Caco-2 (cell line): ENCODE measurements at regions not wholly inside any gene's neighbourhood (a gene's known extent, or its start where the extent isn't known, plus 50 kb on each side); places are given as distances from the start of the nearest gene placed in this dataset.

Source experiments
- BruUV-seq: library from RNA; stranded (reverse); fragments of 400-500 nt; replicated peaks from 2 replicates; lab custom pipeline; 2021; lab: Mats Ljungman, UMichigan
- CTCF ChIA-PET: fragments of 300-600 bp; sonication (Branson Sonifier 250); formaldehyde crosslinking; loops from one replicate; lab custom pipeline; 2022; ENCODE audit warnings: antibody characterized with exemption; lab: Charles Lee
- POLR2A ChIA-PET: fragments of 300-600 bp; sonication (Branson Sonifier 250); formaldehyde crosslinking; loops from one replicate; lab custom pipeline; 2022; ENCODE audit warnings: antibody characterized with exemption; lab: Charles Lee
- DNase-seq, 2 experiments: peaks; one replicate each; pipeline versions ENCODE4 v3.0.0 to v3.0.0-alpha.2; 2020 to 2022
- H3K27me3 ChIP-seq: replicated peaks from 2 replicates; pipeline ENCODE4 v1.6.0; 2011; ENCODE audit warnings: low read length; ENCODE audit not compliant: control insufficient read depth, insufficient read depth
- H3K36me3 ChIP-seq: 2 replicates; pipeline ENCODE4 v1.5.1; 2011; ENCODE audit warnings: low read length; ENCODE audit not compliant: control insufficient read depth, insufficient read depth
- H3K4me1 ChIP-seq: fragments of 250-450 bp; sonication (Bioruptor Pico); 2 replicates; pipeline ENCODE4 v1.5.1; 2020; ENCODE audit warnings: mild to moderate bottlenecking
- H3K4me3 ChIP-seq: 2 replicates; pipeline ENCODE4 v1.5.1; 2011; ENCODE audit warnings: low read depth, mild to moderate bottlenecking, control low read depth, low read length
- H3K9me3 ChIP-seq: fragments of 250-450 bp; sonication (Bioruptor Pico); 2 replicates; pipeline ENCODE4 v1.5.1; 2020; ENCODE audit warnings: mild to moderate bottlenecking, moderate library complexity
- H3K27ac Mint-ChIP-seq: one replicate; pipeline ENCODE4 v1.8.0; 2022; ENCODE audit warnings: mixed read lengths; ENCODE audit not compliant: unreplicated experiment
- H3K27me3 Mint-ChIP-seq: one replicate; pipeline ENCODE4 v1.8.0; 2022; ENCODE audit warnings: mixed read lengths; ENCODE audit not compliant: insufficient read depth, unreplicated experiment
- H3K36me3 Mint-ChIP-seq: one replicate; pipeline ENCODE4 v1.8.0; 2022; ENCODE audit warnings: mild to moderate bottlenecking, mixed read lengths; ENCODE audit not compliant: insufficient read depth, unreplicated experiment
- H3K4me1 Mint-ChIP-seq: one replicate; pipeline ENCODE4 v1.8.0; 2022; ENCODE audit warnings: low read depth, mixed read lengths; ENCODE audit not compliant: unreplicated experiment
- H3K4me3 Mint-ChIP-seq: one replicate; pipeline ENCODE4 v1.8.0; 2022; ENCODE audit warnings: mild to moderate bottlenecking, moderate library complexity, mixed read lengths; ENCODE audit not compliant: unreplicated experiment
- H3K9me3 Mint-ChIP-seq: one replicate; pipeline ENCODE4 v1.8.0; 2022; ENCODE audit warnings: mixed read lengths; ENCODE audit not compliant: unreplicated experiment
- CTCF ChIP-seq, 2 experiments: fragments of 200-600 bp in 1 of 2; IDR thresholded peaks; 1 replicate in 1 of 2; 2 replicates in 1 of 2; pipeline versions ENCODE4 v1.5.1 to v1.8.0; 2011 to 2022; ENCODE audit warnings: antibody characterized with exemption in 1 of 2, control low read depth in 1 of 2, inconsistent platforms in 1 of 2, low read depth in 1 of 2, low read length in 1 of 2, mild to moderate bottlenecking in 1 of 2, moderate library complexity in 1 of 2; ENCODE audit not compliant: insufficient read depth in 1 of 2, severe bottlenecking in 1 of 2, unreplicated experiment in 1 of 2
- intact Hi-C: fragments of 100-400 bp; cut with micrococcal nuclease; formaldehyde crosslinking; loops from one replicate; pipeline ENCODE4 v1.10.0; 2022; ENCODE audit not compliant: unreplicated experiment

- H3K36me3 ChIP-seq: no peaks in the 10 kb centered on the region
- POLR2A ChIA-PET: no interaction called here
- Mint-ChIP-seq H3K4me1 (no peaks in the 10 kb centered on the region), H3K4me3 (no peak overlapping the region), H3K9me3 (no peaks in the 10 kb centered on the region), H3K36me3 (no peaks in the 10 kb centered on the region), H3K27ac (no peak overlapping the region), H3K27me3 (peaks cover 2% of the 10 kb centered on the region)
- H3K27me3 ChIP-seq: no peaks in the 10 kb centered on the region
- no peaks in the 10 kb centered on the region for H3K9me3 ChIP-seq
- no peak overlapping the region for H3K4me3 ChIP-seq
- TF ChIP-seq CTCF (IDR thresholded peaks at IDR 0.05; ENCODE audit: insufficient read depth in 1 of 2, low read depth in 1 of 2, low read length in 1 of 2, severe bottlenecking in 1 of 2, unreplicated experiment in 1 of 2): no peak
- intact Hi-C loops: no loop called here
- BruUV-seq: no TSS peak
- no peaks in the 10 kb centered on the region for H3K4me1 ChIP-seq
- no peak for DNase-seq
- CTCF ChIA-PET: no interaction called here
Observed at GRCh38 chr2:220994846-220995245, 577.3 kb downstream of the EPHA4 start.

GRCh38 chr2:220995581-220995980 is 576.5 kb downstream of the EPHA4 start:
- Histone ChIP-seq H3K4me3 (no peak overlapping the region), H3K9me3 (no peaks in the 10 kb centered on the region), H3K36me3 (no peaks in the 10 kb centered on the region), H3K27me3 (no peaks in the 10 kb centered on the region), H3K4me1 (no peaks in the 10 kb centered on the region)
- TF ChIP-seq CTCF (IDR thresholded peaks at IDR 0.05; ENCODE audit: insufficient read depth in 1 of 2, low read depth in 1 of 2, low read length in 1 of 2, severe bottlenecking in 1 of 2, unreplicated experiment in 1 of 2): no peak
- no TSS peak for BruUV-seq
- DNase-seq: no peak
- intact Hi-C loops: no loop called here
- CTCF ChIA-PET: no interaction called here
- H3K27ac Mint-ChIP-seq: no peak overlapping the region
- peaks cover 2% of the 10 kb centered on the region for H3K27me3 Mint-ChIP-seq
- POLR2A ChIA-PET: no interaction called here
- H3K4me1 Mint-ChIP-seq: no peaks in the 10 kb centered on the region
- H3K36me3 Mint-ChIP-seq: no peaks in the 10 kb centered on the region
- no peaks in the 10 kb centered on the region for H3K9me3 Mint-ChIP-seq
- no peak overlapping the region for H3K4me3 Mint-ChIP-seq

- H3K27ac Mint-ChIP-seq: no peak overlapping the region
- no peaks in the 10 kb centered on the region for H3K4me1 Mint-ChIP-seq
- no peaks in the 10 kb centered on the region for H3K36me3 Mint-ChIP-seq
- no peaks in the 10 kb centered on the region for H3K36me3 ChIP-seq
- intact Hi-C loops: no loop called here
- ChIA-PET CTCF (no interaction called here), POLR2A (no interaction called here)
- H3K9me3 ChIP-seq: no peaks in the 10 kb centered on the region
- no peak for DNase-seq
- no peak for TF ChIP-seq CTCF (IDR thresholded peaks at IDR 0.05; ENCODE audit: insufficient read depth in 1 of 2, low read depth in 1 of 2, low read length in 1 of 2, severe bottlenecking in 1 of 2, unreplicated experiment in 1 of 2)
- no TSS peak for BruUV-seq
- no peaks in the 10 kb centered on the region for H3K9me3 Mint-ChIP-seq
- H3K27me3 Mint-ChIP-seq: peaks cover 8% of the 10 kb centered on the region
- H3K4me1 ChIP-seq: no peaks in the 10 kb centered on the region
- H3K4me3 ChIP-seq: no peak overlapping the region
- no peak overlapping the region for H3K4me3 Mint-ChIP-seq
- no peaks in the 10 kb centered on the region for H3K27me3 ChIP-seq
Observed at GRCh38 chr2:220998156-220998555, 573.9 kb downstream of the EPHA4 start.
